ENCODE measurements at regions not wholly inside any gene's neighbourhood (a gene's known extent, or its start where the extent isn't known, plus 50 kb on each side); places are given as distances from the start of the nearest gene placed in this dataset.
"Not testable (repeated sequence)": the region's sequence is repeated elsewhere in the genome, so short reads cannot be mapped to it uniquely, and the experiment has no call there.

DNA sequence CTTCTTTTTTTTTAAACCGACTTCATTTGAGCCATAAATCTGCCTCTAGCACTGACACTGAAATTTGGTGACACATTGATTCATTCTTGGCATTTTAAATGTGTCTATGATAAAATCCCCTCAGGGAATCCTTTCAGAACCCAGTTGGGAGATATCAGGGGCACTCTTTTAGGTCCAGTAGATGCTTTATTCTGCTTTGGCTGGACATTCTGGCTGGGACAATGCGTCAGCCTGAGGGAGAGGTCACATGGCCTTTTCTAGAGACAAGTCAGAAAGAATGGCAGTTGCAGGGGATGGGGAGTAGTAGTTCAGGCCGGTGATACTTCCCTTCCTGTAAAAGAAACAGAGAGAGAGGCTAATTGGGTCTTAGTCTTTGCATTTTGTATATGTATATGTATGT, 63.1 kb downstream of the TRIM43 start:
- DNase-seq: not testable (repeated sequence)

GRCh38 chr2:95656553-95656952, 64.8 kb downstream of the TRIM43 start:
- DNase-seq: not testable (repeated sequence)

GRCh38 chr2:95657937-95658336, 66.1 kb downstream of the TRIM43 start:
- DNase-seq: not testable (repeated sequence)

GRCh38 chr2:95660766-95661562, 69.2 kb downstream of the TRIM43 start:
- DNase-seq: not testable (repeated sequence)

- DNase-seq: not testable (repeated sequence)
Observed at GRCh38 chr2:95663471-95664441, 72.0 kb downstream of the TRIM43 start.

DNA sequence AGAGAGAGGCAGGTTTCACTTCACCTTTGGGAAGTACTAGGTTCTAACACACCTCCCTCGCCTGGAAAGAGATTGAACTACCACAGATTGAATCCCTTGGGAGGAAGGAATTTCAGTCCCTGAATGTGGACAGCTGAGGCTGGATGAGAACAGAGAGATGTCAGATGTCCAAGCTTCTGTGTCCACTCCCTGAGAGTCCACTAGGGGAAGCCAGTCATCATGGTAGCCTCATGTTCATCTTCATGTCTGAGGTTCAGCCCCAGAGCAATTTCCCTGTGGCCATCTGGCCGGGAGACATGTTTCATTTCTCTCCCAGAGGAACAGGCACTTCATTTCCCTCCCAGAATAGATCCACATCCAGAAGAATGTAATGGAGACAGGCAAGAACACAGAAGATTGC, 74.8 kb downstream of the TRIM43 start:
- DNase-seq: not testable (repeated sequence)

DNA sequence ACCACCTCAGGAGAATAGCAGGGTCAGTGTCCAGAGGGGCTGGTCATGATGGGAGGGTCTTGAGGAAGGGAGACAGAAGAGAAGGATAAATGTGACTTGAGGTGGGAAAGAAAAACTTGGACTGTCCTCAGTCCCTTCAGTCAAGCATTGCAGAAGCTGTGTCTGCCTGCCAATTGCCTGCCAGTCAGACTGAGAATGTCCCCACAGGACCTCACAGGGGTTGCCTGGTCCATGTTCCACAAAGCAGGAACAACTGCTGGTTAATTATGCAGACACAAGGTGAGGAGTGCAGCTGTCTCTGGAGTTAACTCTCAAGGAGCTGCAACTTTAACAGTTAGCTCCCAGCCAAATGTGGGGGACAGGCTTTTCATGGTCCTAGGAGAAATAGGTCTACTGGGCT, 75.7 kb downstream of the TRIM43 start:
- no peak for DNase-seq

- DNase-seq: not testable (repeated sequence)
Observed at GRCh38 chr2:95668934-95669333, 77.1 kb downstream of the TRIM43 start.

- no peak for DNase-seq
Observed at GRCh38 chr2:95669441-95669991, 77.7 kb downstream of the TRIM43 start.

- no peak for DNase-seq
Observed at GRCh38 chr2:95670167-95670566, 78.4 kb downstream of the TRIM43 start.

GRCh38 chr2:95670686-95671085, 78.9 kb downstream of the TRIM43 start:
- no peak for DNase-seq

- DNase-seq: not testable (repeated sequence)
Observed at GRCh38 chr2:95671171-95671570, 79.4 kb downstream of the TRIM43 start.

- not testable (repeated sequence) for DNase-seq
Observed at GRCh38 chr2:95671992-95672391, 80.2 kb downstream of the TRIM43 start.

GRCh38 chr2:95672500-95672899, 80.7 kb downstream of the TRIM43 start:
- DNase-seq: not testable (repeated sequence)

DNA sequence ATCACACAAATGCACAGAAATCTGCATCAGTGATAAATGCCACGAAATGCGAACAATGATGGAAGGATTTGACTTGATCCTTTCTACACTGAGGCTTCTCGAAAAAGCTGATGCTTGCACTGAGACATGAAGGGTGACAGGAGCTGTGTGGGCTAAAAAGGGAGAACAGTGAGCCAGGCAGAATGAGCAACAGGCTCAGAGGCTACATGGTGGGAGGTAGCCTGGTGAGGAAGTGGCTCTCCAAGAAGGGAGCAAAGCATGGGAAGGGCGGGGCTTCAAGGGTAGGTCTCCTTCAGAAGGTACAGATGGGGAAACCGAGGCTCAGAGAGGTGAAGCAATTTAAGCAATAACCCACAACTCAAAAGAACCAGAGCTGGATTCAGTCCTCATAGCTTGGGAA, 82.4 kb downstream of the TRIM43 start:
- no peak for DNase-seq

DNA sequence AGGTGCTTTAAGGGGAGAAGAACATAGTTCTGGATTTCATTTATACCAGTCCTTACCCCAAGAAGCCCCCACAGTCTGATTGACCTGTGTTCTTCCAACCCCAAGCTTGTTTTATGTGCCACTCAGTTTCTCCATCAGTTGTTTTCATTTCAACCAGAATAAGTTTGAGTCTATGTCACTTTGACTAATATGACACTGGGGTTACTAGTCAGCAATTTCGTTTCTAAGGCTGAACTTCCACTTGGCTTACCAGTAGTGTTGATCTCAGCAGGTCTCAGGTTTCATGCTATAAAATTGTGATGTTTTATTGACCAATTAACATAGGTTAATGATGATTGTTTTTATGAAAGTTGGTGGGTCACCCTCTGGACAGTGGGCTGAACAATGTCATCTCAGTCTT, 84.8 kb downstream of the TRIM43 start:
- not testable (repeated sequence) for DNase-seq

- DNase-seq: no peak
Observed at GRCh38 chr2:95677346-95677745, 85.5 kb downstream of the TRIM43 start.

DNA sequence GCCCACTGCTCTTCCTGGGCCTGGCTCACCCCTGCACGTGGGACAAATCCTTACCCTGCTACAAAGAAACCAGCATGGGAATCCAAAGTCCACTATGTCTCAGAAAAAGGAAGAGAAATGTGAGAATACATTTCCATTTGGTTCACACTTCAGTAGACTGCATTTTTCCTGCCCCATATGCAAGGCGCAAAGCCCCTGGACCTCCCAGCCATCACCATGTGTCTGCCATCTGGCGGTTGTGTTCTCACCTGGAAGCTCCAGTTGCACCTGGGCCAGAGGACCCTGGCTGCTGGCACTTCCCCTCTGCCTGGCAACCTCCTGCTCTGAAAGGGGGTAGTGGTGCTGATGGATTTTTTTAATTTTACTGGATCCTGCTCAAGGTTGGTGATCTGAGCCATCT, 86.0 kb downstream of the TRIM43 start:
- not testable (repeated sequence) for DNase-seq

GRCh38 chr2:95681158-95681557, 89.4 kb downstream of the TRIM43 start:
- not testable (repeated sequence) for DNase-seq

DNA sequence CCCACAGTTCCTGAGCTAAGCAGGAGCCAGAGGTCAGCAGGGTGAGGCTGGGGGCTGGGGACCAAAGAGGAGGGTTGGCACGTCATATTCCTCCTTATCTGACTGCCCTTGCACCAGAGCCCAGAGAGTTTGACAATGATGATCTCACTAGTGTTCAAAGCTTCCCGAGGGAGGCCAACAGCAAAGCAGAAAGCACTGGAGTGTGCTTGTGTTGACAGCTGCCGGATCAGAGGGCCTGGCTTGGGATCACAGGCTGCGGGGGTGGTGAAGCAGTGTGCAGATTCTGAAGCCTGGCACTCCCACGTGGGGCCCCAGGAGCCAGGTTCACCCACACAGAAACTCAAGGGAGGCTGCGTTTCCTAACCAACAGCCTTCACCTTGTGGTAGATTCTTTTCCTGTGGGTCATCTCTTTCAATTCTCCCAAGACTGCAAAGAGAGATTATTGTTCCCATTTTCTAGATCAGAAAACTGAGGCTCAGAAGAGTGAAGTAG, 89.8 kb downstream of the TRIM43 start:
- not testable (repeated sequence) for DNase-seq

DNA sequence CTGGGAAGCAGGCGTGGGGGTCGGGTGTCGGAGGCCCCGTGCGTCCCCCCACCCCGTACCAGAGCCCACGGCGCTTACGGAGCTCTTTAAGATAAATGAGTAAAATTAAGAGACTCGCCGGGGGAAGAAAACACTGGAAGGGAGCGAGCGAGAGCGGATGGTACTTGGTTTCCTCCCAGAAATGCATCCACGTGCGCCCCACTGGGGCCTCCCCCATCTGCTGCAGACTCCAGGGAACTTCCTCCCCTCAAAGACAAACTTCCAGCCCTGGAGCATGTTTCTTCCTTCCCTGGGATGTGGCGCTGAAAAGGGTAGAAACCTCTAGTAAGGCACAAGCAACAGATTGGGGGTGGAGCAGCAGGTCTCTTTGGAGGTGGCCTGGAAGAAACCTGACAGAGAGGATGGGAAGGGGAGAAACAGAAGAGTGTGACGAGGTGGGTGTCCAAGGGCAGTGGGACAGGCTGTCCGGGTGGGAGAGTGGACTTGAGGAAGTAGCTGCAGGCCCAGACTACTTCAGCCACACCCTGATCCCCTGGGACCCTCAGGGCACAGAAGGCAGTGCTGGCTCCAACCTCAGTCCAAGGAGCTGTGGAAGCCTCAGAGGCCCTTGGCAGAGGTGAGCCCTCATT, 91.2 kb downstream of the TRIM43 start:
- DNase-seq: not testable (repeated sequence)

DNA sequence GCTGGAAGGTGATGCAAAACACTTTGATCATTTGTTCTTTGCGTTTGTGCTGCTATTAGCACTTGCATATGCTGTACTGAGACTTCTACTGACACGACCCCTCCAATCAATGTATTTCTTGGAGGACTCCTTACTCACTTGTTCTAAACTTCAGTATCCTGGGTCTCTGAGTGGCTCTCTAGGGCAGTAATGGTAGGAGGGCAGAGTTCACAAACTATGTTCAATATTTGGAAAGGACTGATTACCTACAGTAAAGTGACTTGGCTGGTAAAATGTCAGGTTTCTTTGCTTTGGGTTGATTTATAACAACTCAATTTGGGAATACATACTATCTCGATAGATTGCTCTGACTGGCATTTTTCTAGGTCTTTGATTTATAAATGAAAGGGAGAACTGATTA, 93.7 kb downstream of the TRIM43 start:
- no peak for DNase-seq

All from stimulated activated CD4-positive, alpha-beta T cell treated with anti-CD3 and anti-CD28 coated beads, Interleukin-2, amount 100 ng/mL, for 24 hours (primary cell).